Astrocyte of the spinal cord (primary cell): ENCODE measurements at regions not wholly inside any gene's neighbourhood (a gene's known extent, or its start where the extent isn't known, plus 50 kb on each side); places are given as distances from the start of the nearest gene placed in this dataset.

Source experiments
- DNase-seq: peaks from one replicate; pipeline ENCODE4 v3.0.0; 2011; ENCODE audit warnings: low read depth, low spot score
- H3K4me3 ChIP-seq: 2 replicates; pipeline ENCODE4 v1.5.1; 2011; ENCODE audit warnings: low read depth, mild to moderate bottlenecking, low read length, moderate library complexity
- in situ Hi-C: cut with HindIII; loops from 2 replicates; pipeline ENCODE4 v1.10.0; 2017; ENCODE audit warnings: low sequenced_read_pairs
- TF ChIP-seq, protein P1 (sequence below): IDR thresholded peaks from 2 replicates; pipeline ENCODE4 v1.5.1; 2012; ENCODE audit warnings: low read depth, mild to moderate bottlenecking, low read length, inconsistent platforms

DNA sequence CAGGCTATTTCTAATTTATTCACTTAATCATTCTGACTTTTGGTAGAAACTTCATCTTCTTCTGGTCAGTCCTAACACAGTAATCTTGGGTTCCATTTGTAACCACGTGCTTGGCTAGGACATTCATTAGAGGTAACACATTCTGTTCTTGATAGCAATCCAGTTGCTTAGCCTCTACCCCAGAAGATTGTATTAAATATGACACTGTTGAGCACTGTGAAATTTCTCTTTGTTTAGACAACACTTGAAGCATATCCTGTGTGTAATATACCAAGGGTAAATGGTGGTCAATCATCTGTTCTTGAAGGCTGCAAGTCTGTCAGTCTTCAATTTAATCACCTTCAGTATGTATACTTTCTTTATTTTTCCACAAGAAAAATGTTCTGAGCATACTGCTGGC lies 523.0 kb downstream of the ANKRD50 start:
- no peak for DNase-seq
- TF ChIP-seq, protein P1, sequence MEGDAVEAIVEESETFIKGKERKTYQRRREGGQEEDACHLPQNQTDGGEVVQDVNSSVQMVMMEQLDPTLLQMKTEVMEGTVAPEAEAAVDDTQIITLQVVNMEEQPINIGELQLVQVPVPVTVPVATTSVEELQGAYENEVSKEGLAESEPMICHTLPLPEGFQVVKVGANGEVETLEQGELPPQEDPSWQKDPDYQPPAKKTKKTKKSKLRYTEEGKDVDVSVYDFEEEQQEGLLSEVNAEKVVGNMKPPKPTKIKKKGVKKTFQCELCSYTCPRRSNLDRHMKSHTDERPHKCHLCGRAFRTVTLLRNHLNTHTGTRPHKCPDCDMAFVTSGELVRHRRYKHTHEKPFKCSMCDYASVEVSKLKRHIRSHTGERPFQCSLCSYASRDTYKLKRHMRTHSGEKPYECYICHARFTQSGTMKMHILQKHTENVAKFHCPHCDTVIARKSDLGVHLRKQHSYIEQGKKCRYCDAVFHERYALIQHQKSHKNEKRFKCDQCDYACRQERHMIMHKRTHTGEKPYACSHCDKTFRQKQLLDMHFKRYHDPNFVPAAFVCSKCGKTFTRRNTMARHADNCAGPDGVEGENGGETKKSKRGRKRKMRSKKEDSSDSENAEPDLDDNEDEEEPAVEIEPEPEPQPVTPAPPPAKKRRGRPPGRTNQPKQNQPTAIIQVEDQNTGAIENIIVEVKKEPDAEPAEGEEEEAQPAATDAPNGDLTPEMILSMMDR, result no peak
- H3K4me3 ChIP-seq, result no peak overlapping the region
- in situ Hi-C loops, result no loop called here

DNA sequence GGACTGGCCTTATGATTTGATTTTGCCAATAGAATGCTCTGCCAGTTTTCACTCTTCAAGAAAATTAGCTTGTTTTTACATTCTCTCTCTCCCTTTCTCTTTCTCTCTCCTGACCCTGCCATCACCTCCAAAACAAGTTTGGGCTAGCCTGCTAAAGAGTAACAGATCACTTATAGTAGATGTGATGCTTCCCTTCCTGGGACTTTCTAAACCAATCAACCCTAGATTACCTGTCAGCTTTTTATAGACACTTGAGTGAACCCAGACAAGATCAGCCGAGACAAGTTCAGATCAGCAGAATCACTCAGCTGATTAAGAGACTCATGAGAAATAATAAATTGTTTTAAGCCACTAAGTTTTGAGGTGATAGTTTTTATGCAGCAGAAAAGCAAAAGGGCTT lies 521.2 kb downstream of the ANKRD50 start:
- in situ Hi-C loops, result no loop called here
- no peak overlapping the region for H3K4me3 ChIP-seq
- TF ChIP-seq, protein P1, result no peak
- no peak for DNase-seq

DNA sequence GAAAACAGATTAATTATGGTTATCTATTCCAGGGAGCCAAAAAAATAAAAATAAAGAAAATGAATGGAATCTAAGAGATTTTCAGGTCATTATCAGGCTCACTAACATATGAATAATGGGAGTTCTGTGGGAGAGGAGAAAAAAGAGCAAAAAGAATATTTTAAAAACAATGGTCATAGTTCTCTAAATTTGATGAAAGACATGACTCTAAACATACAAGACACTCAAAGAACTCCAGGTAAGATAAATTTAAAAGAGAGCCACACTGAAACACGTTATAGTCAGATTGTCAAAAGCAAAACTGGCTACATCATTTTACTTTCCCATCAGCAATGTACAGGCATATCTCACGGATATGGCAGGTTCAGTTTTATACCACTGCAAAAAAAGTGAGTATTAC lies 520.0 kb downstream of the ANKRD50 start:
- TF ChIP-seq, protein P1, result no peak
- DNase-seq, result no peak
- in situ Hi-C loops, result no loop called here
- no peak overlapping the region for H3K4me3 ChIP-seq

DNA sequence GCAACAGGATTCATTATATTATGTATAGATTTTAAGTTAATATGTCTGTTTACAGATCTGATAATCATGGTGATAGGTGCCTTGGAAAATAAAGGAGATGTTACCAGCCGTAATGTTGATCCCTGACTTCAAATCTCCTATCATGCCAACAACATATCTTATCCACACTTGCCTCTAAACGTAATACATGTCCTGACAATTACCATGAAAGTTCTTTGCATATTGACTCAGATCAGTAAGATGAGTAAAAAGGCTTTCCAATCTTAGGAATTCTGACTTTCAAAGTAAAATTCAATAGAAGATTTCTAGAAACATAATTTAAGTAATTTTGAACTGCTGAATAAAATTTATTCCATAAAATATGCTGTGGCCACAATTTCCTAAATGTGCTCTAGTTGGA lies 513.3 kb downstream of the ANKRD50 start:
- TF ChIP-seq, protein P1, result no peak
- H3K4me3 ChIP-seq, result no peak overlapping the region
- in situ Hi-C loops, result no loop called here
- no peak for DNase-seq

DNA sequence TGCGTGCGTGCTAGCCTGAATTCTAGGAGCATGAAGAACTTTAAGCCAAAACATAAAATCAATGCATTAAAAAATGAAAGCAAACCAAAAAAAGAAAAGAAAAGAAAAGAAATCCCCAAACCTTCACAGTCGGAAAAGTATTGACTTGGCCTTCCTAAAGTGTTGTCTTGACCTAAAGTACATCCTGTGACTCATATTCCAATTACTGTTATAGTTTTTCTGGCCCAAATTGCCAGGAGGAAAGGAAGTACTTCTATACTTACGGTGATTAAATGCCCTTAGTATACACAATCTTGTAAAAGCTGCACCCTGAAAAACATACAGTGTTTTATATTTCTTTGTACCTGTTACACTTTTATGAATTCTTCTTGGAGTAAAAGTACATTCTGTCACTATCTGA lies 512.8 kb downstream of the ANKRD50 start:
- TF ChIP-seq, protein P1, result no peak
- in situ Hi-C loops, result no loop called here

DNA sequence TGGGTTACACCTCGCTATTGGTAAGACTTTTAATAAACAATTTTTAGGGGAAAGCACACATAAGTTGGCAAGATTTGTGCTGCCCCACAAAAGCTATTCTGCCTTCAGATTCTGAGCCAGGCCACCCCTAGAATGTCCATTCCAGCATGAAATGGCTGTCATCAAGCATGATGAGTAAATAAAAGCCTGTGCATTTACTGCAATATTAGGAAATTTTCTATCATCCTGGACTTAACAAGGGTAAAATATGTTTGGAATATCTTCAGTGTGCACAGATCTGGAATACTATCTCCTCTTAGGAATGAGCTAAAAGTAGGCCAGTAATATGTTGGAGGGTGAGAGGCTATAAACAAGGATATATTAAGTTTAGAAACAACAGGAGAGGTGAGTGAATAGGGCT lies 510.9 kb downstream of the ANKRD50 start:
- no peak for DNase-seq
- no peak overlapping the region for H3K4me3 ChIP-seq
- TF ChIP-seq, protein P1, result no peak
- in situ Hi-C loops, result no loop called here

More for the DNA sequence above, 512.8 kb downstream of the ANKRD50 start:
- no peak overlapping the region for H3K4me3 ChIP-seq
- peak; percentile 83 for DNase-seq

DNA sequence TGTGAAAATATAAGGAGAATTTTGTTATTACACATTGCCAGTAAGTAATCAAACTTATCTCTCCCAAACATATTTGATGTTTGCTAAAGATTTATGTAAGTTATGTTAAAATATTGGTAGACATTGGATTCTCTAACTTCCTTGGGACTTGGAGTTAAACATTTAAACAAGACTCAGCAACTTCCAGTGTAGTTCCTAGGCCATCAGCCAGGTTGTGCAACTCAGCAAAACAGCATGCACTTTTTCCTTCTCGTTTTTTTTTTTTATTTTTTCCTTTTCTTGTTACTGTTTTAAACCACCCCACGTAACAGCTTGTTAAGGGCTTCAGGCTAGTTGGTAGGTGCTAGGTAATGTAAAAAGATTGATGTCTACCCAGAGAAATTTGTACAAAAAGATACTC lies 510.4 kb downstream of the ANKRD50 start:
- peak; percentile 48 for DNase-seq
- TF ChIP-seq, protein P1, result peak; percentile 20
- in situ Hi-C loops, result no loop called here

More for the DNA sequence above, 510.4 kb downstream of the ANKRD50 start:
- H3K4me3 ChIP-seq, result no peak overlapping the region
